A673 (cell line): ENCODE measurements at regions not wholly inside any gene's neighbourhood (a gene's known extent, or its start where the extent isn't known, plus 50 kb on each side); places are given as distances from the start of the nearest gene placed in this dataset.

Experiments
- CTCF ChIP-seq: fragments of 300-800, 200-600 bp; sonication (generic); conservative IDR thresholded peaks from 2 replicates; pipeline ENCODE4 v1.5.1; 2017; ENCODE audit warnings: low read depth, mild to moderate bottlenecking, antibody characterized with exemption, low read length, moderate library complexity, mixed read lengths
- EZH2 ChIP-seq: fragments of 200-600 bp; sonication (generic); IDR thresholded peaks from 2 replicates; pipeline ENCODE4 v1.6.1; 2017; ENCODE audit warnings: borderline replicate concordance, low read depth, mild to moderate bottlenecking, mixed read lengths, antibody characterized with exemption, low read length; ENCODE audit not compliant: poor library complexity, severe bottlenecking

- no peak for TF ChIP-seq CTCF
- no peak for TF ChIP-seq EZH2
Measured at GRCh38 chr4:127194281-127194680, 438.5 kb upstream of the INTU start.
